GM19035 (cell line): ENCODE measurements at regions not wholly inside any gene's neighbourhood (a gene's known extent, or its start where the extent isn't known, plus 50 kb on each side); places are given as distances from the start of the nearest gene placed in this dataset.

Experiments used
- ATAC-seq: cut with Tn5 transposase; IDR thresholded peaks from one replicate; pipeline ENCODE4 v1.9.1; 2021; ENCODE audit not compliant: unreplicated experiment

GRCh38 chr1:79441238-79441637, 434.7 kb upstream of the ADGRL4 start:
- no peak for ATAC-seq

GRCh38 chr1:79437540-79437939, 431.0 kb upstream of the ADGRL4 start:
- no peak for ATAC-seq

- no peak for ATAC-seq
Observed at GRCh38 chr1:79431340-79431739, 424.8 kb upstream of the ADGRL4 start.

- no peak for ATAC-seq
Observed at GRCh38 chr1:79430437-79430836, 423.9 kb upstream of the ADGRL4 start.

- ATAC-seq: no peak
Observed at GRCh38 chr1:79422726-79423125, 416.2 kb upstream of the ADGRL4 start.

GRCh38 chr1:79398501-79398900, 392.0 kb upstream of the ADGRL4 start:
- no peak for ATAC-seq

- no peak for ATAC-seq
Observed at GRCh38 chr1:79396901-79397300, 390.4 kb upstream of the ADGRL4 start.

- no peak for ATAC-seq
Observed at GRCh38 chr1:79388694-79389361, 382.3 kb upstream of the ADGRL4 start.

- ATAC-seq: no peak
Observed at GRCh38 chr1:79386730-79387129, 380.2 kb upstream of the ADGRL4 start.

GRCh38 chr1:79380078-79380477, 373.5 kb upstream of the ADGRL4 start:
- no peak for ATAC-seq

GRCh38 chr1:79376106-79376505, 369.6 kb upstream of the ADGRL4 start:
- no peak for ATAC-seq

GRCh38 chr1:79375352-79375751, 368.8 kb upstream of the ADGRL4 start:
- no peak for ATAC-seq

GRCh38 chr1:79374397-79374796, 367.9 kb upstream of the ADGRL4 start:
- ATAC-seq: no peak

- ATAC-seq: no peak
Observed at GRCh38 chr1:79373481-79374125, 367.1 kb upstream of the ADGRL4 start.

GRCh38 chr1:79371802-79372201, 365.3 kb upstream of the ADGRL4 start:
- no peak for ATAC-seq

- no peak for ATAC-seq
Observed at GRCh38 chr1:79369091-79369490, 362.6 kb upstream of the ADGRL4 start.

- no peak for ATAC-seq
Observed at GRCh38 chr1:79364896-79365295, 358.4 kb upstream of the ADGRL4 start.

GRCh38 chr1:79363430-79363829, 356.9 kb upstream of the ADGRL4 start:
- ATAC-seq: no peak

- no peak for ATAC-seq
Observed at GRCh38 chr1:79362470-79362869, 355.9 kb upstream of the ADGRL4 start.

- ATAC-seq: no peak
Observed at GRCh38 chr1:79355090-79355489, 348.6 kb upstream of the ADGRL4 start.

- no peak for ATAC-seq
Observed at GRCh38 chr1:79353224-79353623, 346.7 kb upstream of the ADGRL4 start.

GRCh38 chr1:79326875-79327274, 320.3 kb upstream of the ADGRL4 start:
- ATAC-seq: no peak

GRCh38 chr1:79325705-79326104, 319.2 kb upstream of the ADGRL4 start:
- ATAC-seq: no peak
